C4-2B (cell line): ENCODE measurements at regions not wholly inside any gene's neighbourhood (a gene's known extent, or its start where the extent isn't known, plus 50 kb on each side); places are given as distances from the start of the nearest gene placed in this dataset.

Source experiments
- H3K27ac ChIP-seq: fragments of 450-650 bp; 2 replicates; pipeline ENCODE4 v1.5.1; 2017
- CTCF ChIP-seq: fragments of 450-650 bp; conservative IDR thresholded peaks from 2 replicates; pipeline ENCODE4 v1.5.1; 2017; ENCODE audit warnings: mild to moderate bottlenecking
- ZFX ChIP-seq: fragments of 450-650 bp; IDR thresholded peaks from 2 replicates; pipeline ENCODE4 v1.6.1; 2017

- TF ChIP-seq CTCF (no peak), ZFX (no peak)
- H3K27ac ChIP-seq: no peak overlapping the region
Measured at GRCh38 chr5:34574936-34575467, 81.1 kb upstream of the RAI14 start.

- TF ChIP-seq ZFX (no peak), CTCF (no peak)
- peak overlapping the region; percentile 74 for H3K27ac ChIP-seq
Measured at GRCh38 chr5:34576891-34577666, 79.0 kb upstream of the RAI14 start.

GRCh38 chr5:34578962-34579361 is 77.2 kb upstream of the RAI14 start:
- no peak overlapping the region for H3K27ac ChIP-seq
- TF ChIP-seq ZFX (no peak), CTCF (no peak)

- H3K27ac ChIP-seq: no peak overlapping the region
- TF ChIP-seq CTCF (no peak), ZFX (no peak)
Measured at GRCh38 chr5:34580983-34581382, 75.1 kb upstream of the RAI14 start.

- TF ChIP-seq ZFX (no peak), CTCF (peak; percentile 30)
- H3K27ac ChIP-seq: no peak overlapping the region
Measured at GRCh38 chr5:34582371-34582770, 73.8 kb upstream of the RAI14 start.

GRCh38 chr5:34583167-34583566 is 73.0 kb upstream of the RAI14 start:
- no peak for TF ChIP-seq CTCF
- TF ChIP-seq ZFX: no peak
- H3K27ac ChIP-seq: no peak overlapping the region

- TF ChIP-seq CTCF: no peak
- TF ChIP-seq ZFX: no peak
- H3K27ac ChIP-seq: no peak overlapping the region
Measured at GRCh38 chr5:34584165-34584564, 72.0 kb upstream of the RAI14 start.
